ENCODE measurements at regions not wholly inside any gene's neighbourhood (a gene's known extent, or its start where the extent isn't known, plus 50 kb on each side); places are given as distances from the start of the nearest gene placed in this dataset.
"Not testable (repeated sequence)": the region's sequence is repeated elsewhere in the genome, so short reads cannot be mapped to it uniquely, and the experiment has no call there.

DNA sequence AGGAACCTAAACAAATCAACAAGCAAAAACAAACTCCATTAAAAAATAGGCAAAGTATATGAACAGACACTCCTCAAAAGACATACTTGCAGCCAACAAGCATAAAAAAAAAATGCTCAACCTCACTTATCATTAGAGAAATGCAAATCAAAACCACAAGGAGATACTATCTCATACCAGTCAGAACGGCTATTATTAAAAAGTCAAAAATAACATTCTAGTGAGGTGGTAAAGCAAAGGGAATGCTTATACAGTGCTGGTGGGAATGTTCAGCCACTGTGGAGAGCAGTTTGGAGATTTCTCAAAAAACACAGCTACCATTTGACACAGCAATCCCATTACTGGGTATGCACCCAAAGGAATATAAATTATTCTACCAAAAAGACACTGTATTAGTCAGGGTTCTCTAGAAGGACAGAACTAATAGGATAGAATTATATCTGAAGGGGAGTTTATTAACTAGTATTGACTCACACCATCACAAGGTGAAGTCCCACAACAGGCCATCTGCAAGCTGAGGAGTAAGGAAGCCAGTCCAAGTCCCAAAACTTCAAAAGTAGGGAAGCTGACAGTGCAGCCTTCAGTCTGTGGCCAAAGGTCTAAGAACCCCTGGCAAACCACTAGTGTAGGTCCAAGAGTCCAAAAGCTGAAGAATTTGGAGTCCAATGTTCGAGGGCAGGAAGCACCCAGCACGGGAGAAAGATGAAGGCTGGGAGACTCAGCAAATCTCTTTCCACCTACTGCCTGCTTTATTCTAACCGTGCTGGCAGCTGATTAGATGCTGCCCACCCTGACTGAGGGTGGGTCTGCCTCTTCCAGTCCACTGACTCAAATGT lies 101.6 kb upstream of the KRAS start:
- ATAC-seq: no peak
- intact Hi-C loops (cut with DNase I): loop anchor here in 1 of 2 donors (10.0 kb wide), 1 partner anchor 58 kb away; no protein-coding TSS in a partner anchor
- DNase-seq: no peak

DNA sequence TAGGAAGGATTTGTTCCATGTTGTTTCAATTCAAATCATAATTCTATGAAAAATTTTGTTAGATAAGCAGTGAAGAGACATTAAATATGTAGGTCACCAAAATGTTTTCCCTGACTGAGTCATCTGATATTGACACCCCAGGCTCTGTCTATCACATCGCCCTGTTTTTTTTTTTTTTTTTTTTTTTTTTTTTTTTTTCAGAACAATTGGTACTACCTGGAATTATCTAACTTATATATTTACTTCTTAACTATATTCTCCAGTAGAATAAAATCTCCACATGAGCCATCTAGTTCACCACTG lies 97.8 kb upstream of the KRAS start:
- no peak for DNase-seq
- intact Hi-C loops (cut with DNase I): no loop called here
- ATAC-seq: no peak

GRCh38 chr12:25347716-25348592 lies 97.2 kb upstream of the KRAS start:
- ATAC-seq (no peak), DNase-seq (no peak)
- intact Hi-C loops (cut with DNase I): no loop called here

GRCh38 chr12:25341877-25342276 lies 91.1 kb upstream of the KRAS start:
- intact Hi-C loops (cut with DNase I); ATAC-seq; DNase-seq: not testable (repeated sequence)

GRCh38 chr12:25337916-25338315 lies 87.2 kb upstream of the KRAS start:
- intact Hi-C loops (cut with DNase I): no loop called here
- no peak for ATAC-seq
- no peak for DNase-seq

DNA sequence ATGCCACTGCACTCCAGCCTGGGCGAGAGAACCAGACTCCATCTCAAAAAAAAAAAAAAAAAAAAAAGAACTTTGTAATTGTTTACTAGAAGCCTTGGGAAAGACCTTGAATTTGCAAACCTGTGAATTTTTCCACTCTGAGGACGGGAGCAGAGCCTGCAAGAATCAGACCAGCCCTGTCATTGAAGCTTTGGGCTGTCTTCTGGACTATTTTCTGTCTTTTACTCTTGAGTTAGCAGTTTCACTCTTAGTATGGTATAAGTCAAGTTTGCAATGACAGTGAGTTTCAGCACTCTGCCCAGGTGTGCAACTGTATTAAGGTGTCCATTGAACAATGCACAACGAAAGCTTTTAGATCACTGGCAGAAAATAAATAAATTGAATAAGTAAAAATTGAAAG lies 81.4 kb upstream of the KRAS start:
- DNase-seq (no peak), ATAC-seq (no peak)
- intact Hi-C loops (cut with DNase I): no loop called here

DNA sequence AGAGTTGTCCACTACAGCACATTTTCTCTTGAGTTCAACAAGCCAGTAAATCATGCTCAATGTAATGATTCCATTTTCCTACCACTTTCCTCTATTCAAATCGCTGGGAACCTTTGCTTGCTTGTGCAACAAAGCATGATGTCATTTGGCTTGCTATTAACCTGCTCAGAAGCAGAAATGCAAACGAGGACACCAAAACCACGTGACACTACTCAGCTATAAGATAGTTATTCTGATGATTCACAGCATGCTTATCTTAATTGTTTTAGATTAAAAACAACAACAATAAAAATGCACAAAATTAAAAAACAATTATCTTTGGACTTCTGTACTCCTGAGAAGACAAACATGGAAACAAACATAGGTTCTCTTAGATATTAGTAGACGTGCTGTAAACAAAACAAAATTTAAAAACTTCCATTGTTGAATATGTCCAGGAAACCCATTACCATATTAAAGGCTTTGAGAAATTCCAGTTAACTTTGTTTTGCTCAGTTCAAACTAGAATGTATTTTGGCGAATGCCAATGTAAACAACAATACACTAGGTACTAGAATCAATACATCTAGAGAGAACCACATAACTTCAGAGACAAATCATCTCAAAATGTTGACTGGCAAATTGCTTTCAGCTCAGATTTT lies 77.5 kb upstream of the KRAS start:
- no peak for DNase-seq
- intact Hi-C loops (cut with DNase I): no loop called here
- no peak for ATAC-seq

- ATAC-seq: no peak
- DNase-seq: no peak
- intact Hi-C loops (cut with DNase I): no loop called here
Measured at GRCh38 chr12:25327321-25327720, 76.6 kb upstream of the KRAS start.

DNA sequence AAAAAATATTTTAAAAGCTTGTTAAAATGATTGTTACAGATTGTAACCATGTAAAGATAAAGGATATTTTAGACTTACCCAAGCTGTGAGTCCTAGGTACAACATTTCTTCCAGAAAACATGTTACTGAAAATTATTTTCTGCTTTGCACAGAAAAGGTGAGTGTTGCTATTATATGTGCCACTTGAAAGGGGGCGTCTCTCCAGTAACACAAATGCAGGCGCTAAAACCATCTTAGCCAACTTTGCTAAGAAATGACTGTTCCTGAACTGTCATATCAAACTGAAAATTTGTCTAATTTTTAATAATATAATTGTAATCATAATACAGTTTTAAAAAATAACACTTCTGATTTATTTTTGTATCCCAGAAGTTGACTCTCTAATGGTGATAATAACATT lies 75.6 kb upstream of the KRAS start:
- ATAC-seq (no peak), DNase-seq (no peak)
- intact Hi-C loops (cut with DNase I): no loop called here

- ATAC-seq (no peak), DNase-seq (no peak)
- intact Hi-C loops (cut with DNase I): no loop called here
Measured at GRCh38 chr12:25324861-25325260, 74.1 kb upstream of the KRAS start.

DNA sequence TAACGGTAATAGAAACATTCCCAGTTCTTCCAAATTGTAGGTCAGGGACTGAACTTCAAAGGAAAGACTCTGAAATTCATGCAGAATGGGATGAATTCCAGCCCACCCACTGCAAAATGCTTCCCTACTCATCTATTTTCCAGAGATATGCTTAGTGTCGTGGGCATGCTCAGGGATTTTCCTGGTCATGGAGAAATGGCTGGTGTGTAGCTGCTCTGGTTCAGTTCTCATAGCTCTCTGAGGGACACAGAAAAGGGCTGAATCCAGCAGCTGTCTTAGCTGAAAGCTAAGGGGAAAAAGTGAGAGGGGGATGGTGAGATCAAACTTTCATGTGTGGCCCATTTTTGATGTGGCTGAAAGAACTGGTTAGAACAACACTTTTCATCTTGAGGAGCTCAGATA lies 72.9 kb upstream of the KRAS start:
- intact Hi-C loops (cut with DNase I): no loop called here
- DNase-seq (no peak), ATAC-seq (no peak)

GRCh38 chr12:25322918-25323531 lies 72.3 kb upstream of the KRAS start:
- DNase-seq (no peak), ATAC-seq (no peak)
- intact Hi-C loops (cut with DNase I): no loop called here

GRCh38 chr12:25322351-25322750 lies 71.6 kb upstream of the KRAS start:
- DNase-seq (no peak), ATAC-seq (no peak)
- intact Hi-C loops (cut with DNase I): no loop called here

DNA sequence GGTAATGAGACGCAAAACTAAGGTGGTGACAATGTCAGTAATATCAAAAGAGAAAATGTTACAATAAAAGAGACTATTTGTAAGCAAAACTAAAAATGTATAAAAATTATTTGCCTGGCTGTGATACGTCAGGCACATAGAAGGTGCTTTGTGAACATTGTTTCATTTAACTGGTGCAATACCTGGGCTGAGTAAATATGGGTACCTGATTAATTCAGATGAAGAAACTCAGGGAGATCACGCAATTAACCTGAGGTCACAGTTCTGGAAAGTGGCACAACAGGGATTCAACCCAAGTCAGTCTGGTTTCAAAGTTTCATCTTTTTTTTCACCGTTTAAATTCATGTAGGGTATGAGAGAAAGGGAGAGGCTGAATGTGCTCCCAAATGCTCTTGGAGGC lies 71.0 kb upstream of the KRAS start:
- no peak for ATAC-seq
- no peak for DNase-seq
- intact Hi-C loops (cut with DNase I): no loop called here

DNA sequence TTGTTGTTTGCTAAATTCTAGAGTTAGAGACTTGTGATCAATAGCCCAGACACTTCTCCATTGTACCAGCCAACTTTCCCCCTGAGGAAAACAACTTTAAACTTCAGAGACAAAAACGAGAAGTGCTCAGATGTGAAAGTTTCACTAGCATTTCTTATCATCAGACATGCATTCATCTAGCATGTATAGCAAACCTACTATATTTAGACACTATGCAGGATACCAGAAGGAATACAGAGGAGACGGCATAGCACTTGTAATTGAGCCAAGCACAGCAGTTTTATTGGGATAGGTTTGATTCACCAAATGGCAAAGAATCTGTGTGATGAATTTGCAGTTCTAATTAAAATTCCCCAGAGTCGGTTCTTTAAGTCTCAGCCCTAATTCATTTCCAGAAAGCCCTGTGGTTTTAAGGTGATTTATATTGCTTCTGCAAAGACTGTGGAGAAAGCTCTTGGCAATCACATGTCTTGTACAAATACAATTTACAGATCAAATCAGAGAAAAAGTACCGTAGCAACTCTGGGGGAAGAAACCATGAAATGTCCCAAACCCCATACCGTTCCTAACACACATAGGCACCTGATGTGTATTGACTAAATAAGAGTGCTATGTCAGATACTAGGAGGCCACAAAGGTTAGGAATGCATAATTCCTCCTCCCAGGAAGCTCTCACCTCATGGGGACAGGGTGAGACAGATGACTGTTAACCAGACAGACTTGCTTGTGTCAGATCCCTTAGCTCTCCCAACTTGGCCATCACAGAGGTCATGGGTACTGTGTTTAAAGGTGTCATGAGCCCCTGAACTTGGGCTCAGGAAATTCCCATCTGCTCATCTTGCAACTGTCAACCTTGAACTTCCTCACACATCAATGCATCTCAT lies 69.6 kb upstream of the KRAS start:
- DNase-seq (no peak), ATAC-seq (no peak)
- intact Hi-C loops (cut with DNase I): no loop called here

DNA sequence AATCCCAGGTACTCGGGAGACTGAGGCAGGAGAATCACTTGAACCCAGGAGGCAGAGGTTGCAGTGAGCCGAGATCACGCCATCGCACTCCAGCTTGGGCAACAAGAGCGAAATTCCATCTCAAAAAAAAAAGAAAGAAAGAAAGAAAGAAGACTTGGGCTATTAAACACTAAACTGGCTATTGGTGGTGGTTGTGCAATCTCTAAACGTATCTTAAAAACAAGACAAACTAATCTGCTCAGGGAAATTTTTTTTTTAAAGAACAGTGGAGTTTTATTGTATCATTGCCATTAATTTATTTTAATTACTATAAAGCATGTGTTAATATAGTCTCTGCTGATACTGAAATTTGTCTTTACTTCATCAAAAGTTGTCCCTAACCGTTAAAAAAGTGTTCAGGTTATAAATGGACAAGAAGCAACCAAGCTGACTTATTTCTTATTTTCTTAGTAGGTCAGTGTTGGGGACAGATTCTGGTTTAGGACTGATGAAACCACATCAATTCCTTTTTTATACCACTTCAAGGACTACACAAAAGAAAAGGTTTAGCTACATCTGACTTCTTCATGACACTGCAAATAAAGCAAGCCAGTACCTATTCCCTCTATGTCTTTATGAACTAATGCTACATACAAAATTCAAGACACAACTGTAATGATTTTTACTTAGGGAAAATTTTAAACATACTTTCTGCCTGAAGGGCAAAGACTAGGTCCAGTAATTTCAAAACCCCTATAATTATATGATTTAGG lies 68.7 kb upstream of the KRAS start:
- intact Hi-C loops (cut with DNase I): no loop called here
- ATAC-seq (no peak), DNase-seq (no peak)

DNA sequence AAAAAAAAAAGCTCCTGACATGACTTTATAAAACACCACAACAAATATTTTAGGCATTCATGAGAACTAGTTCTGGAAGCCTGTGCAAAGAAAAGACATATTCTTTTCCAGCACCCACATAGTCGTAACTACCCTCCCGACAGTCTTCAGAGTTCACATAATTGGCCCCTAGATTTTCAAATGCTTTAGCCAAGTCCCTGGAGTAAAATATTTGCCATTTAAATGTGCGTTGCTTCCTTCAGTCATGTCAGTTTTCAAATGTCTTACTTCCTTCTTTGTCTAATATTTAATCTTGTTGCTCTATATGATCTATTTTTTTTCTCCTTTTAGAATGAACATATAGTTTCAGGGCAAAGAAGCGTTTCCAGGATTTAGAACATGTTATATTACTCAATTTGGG lies 66.8 kb upstream of the KRAS start:
- intact Hi-C loops (cut with DNase I): no loop called here
- ATAC-seq: no peak
- no peak for DNase-seq

- DNase-seq (no peak), ATAC-seq (no peak)
- intact Hi-C loops (cut with DNase I): no loop called here
Measured at GRCh38 chr12:25315388-25315787, 64.7 kb upstream of the KRAS start.
